HCT116 (cell line): ENCODE measurements at regions not wholly inside any gene's neighbourhood (a gene's known extent, or its start where the extent isn't known, plus 50 kb on each side); places are given as distances from the start of the nearest gene placed in this dataset.

Source experiments
- ATAC-seq: fragments of 200-7000 bp; cut with Tn5 transposase; 2 replicates; pipeline ENCODE4 v1.9.1; 2020; ENCODE audit warnings: mild to moderate bottlenecking, moderate library complexity
- BruUV-seq: library from RNA; stranded (reverse); fragments of 400-500 nt; replicated peaks from 2 replicates; lab custom pipeline; 2021; lab: Mats Ljungman, UMichigan
- CTCF ChIA-PET: fragments of 300-600 bp; sonication (Branson Sonifier 250); formaldehyde crosslinking; loops from one replicate; lab custom pipeline; 2021; ENCODE audit warnings: antibody characterized with exemption; lab: Charles Lee
- POLR2A ChIA-PET: fragments of 300-600, 350-600 bp; sonication (Branson Sonifier 250); formaldehyde crosslinking; loops from one replicate; lab custom pipeline; 2021; ENCODE audit warnings: antibody characterized with exemption; lab: Charles Lee
- RAD21 ChIA-PET, 2 experiments: fragments of 300-600 bp; sonication (Branson Sonifier 250); formaldehyde crosslinking; loops; one replicate each; lab custom pipeline; 2023; ENCODE audit warnings: low total read pairs in 2 of 2; ENCODE audit not compliant: uncharacterized antibody in 2 of 2, unreplicated experiment in 2 of 2, low non-redundant PET in 1 of 2; lab: Charles Lee
- DNase-seq: peaks from one replicate; pipeline ENCODE4 v3.0.0-alpha.2; 2010; ENCODE audit warnings: low read depth, low spot score
- H2AFZ ChIP-seq: fragments of 200-600 bp; shearing (Covaris generic), sonication (generic); 2 replicates; pipeline ENCODE4 v1.6.1; 2017; ENCODE audit warnings: low read depth, mixed run types, mixed read lengths, antibody characterized with exemption, low read length; ENCODE audit not compliant: poor library complexity, severe bottlenecking
- H3K27ac ChIP-seq: 2 replicates; pipeline ENCODE4 v1.5.1; 2012; ENCODE audit warnings: low read depth, low read length
- H3K27me3 ChIP-seq: fragments of 200-600 bp; sonication (generic); 2 replicates; pipeline ENCODE4 v1.6.1; 2016; ENCODE audit warnings: mixed run types, low read length, mixed read lengths; ENCODE audit not compliant: insufficient read depth
- H3K36me3 ChIP-seq, 2 experiments: fragments of 200-500 bp in 1 of 2; fragments of 200-600 bp in 1 of 2; sonication (Bioruptor generic) in 1 of 2; sonication (generic) in 1 of 2; 2 replicates each; pipeline versions ENCODE4 v1.5.1 to v1.6.1; 2014 to 2016; ENCODE audit warnings: low read length in 2 of 2, inconsistent platforms in 1 of 2, mixed read lengths in 1 of 2, mixed run types in 1 of 2; ENCODE audit not compliant: insufficient read depth in 2 of 2, control insufficient read depth in 1 of 2
- H3K4me1 ChIP-seq, 2 experiments: fragments of 200-600 bp in 1 of 2; sonication (generic) in 1 of 2; 2 replicates each; pipeline versions ENCODE4 v1.5.1 to v1.6.1; 2012 to 2017; ENCODE audit warnings: low read length in 2 of 2, inconsistent platforms in 1 of 2, mild to moderate bottlenecking in 1 of 2, mixed read lengths in 1 of 2, mixed run types in 1 of 2, moderate library complexity in 1 of 2; ENCODE audit not compliant: insufficient read depth in 2 of 2, control insufficient read depth in 1 of 2
- H3K4me2 ChIP-seq: fragments of 200-600 bp; sonication (generic); 2 replicates; pipeline ENCODE4 v1.6.1; 2017; ENCODE audit warnings: mixed run types, low read length, mixed read lengths
- H3K4me3 ChIP-seq, 2 experiments: fragments of 200-600 bp in 1 of 2; sonication (generic) in 1 of 2; replicated peaks in 1 of 2; 2 replicates each; pipeline ENCODE4 v1.5.1; 2011 to 2016; ENCODE audit warnings: low read length in 2 of 2, control low read depth in 1 of 2, low read depth in 1 of 2, mild to moderate bottlenecking in 1 of 2, mixed read lengths in 1 of 2, mixed run types in 1 of 2
- H3K79me2 ChIP-seq: fragments of 200-600 bp; sonication (generic); 2 replicates; pipeline ENCODE4 v1.6.1; 2017; ENCODE audit warnings: mild to moderate bottlenecking, mixed run types, low read length, moderate library complexity, mixed read lengths; ENCODE audit not compliant: insufficient read depth
- H3K9ac ChIP-seq: fragments of 200-600 bp; sonication (generic); 2 replicates; pipeline ENCODE4 v1.6.1; 2016; ENCODE audit warnings: low read length, mixed read lengths
- H3K9me2 ChIP-seq: fragments of 200-600 bp; sonication (generic), shearing (Covaris generic); 2 replicates; pipeline ENCODE4 v1.6.1; 2017; ENCODE audit warnings: mixed run types, mild to moderate bottlenecking, moderate library complexity; ENCODE audit not compliant: insufficient read depth
- H3K9me3 ChIP-seq, 2 experiments: fragments of 200-500 bp in 1 of 2; fragments of 200-600 bp in 1 of 2; sonication (Bioruptor generic) in 1 of 2; sonication (generic) in 1 of 2; 2 replicates each; pipeline ENCODE4 v1.6.1; 2014 to 2017; ENCODE audit warnings: low read length in 2 of 2, mixed read lengths in 2 of 2, inconsistent platforms in 1 of 2, low read depth in 1 of 2, mild to moderate bottlenecking in 1 of 2, mixed run types in 1 of 2, moderate library complexity in 1 of 2; ENCODE audit not compliant: control insufficient read depth in 1 of 2, insufficient read depth in 1 of 2
- H4K20me1 ChIP-seq: fragments of 200-600 bp; sonication (generic), shearing (Covaris generic); 2 replicates; pipeline ENCODE4 v1.6.1; 2017; ENCODE audit warnings: mixed run types, mild to moderate bottlenecking, moderate library complexity; ENCODE audit not compliant: insufficient read depth
- CEBPB ChIP-seq: IDR thresholded peaks from 2 replicates; pipeline ENCODE4 v1.6.1; 2012; ENCODE audit warnings: low read depth
- EGR1 ChIP-seq: IDR thresholded peaks from 2 replicates; pipeline ENCODE4 v1.6.1; 2012; ENCODE audit warnings: low read depth
- JUND ChIP-seq: IDR thresholded peaks from 2 replicates; pipeline ENCODE4 v1.6.1; 2012
- REST ChIP-seq: IDR thresholded peaks from 2 replicates; pipeline ENCODE4 v1.6.1; 2012; ENCODE audit warnings: low read depth
- SRF ChIP-seq: IDR thresholded peaks from 2 replicates; pipeline ENCODE4 v1.6.1; 2012; ENCODE audit warnings: low read depth
- intact Hi-C: fragments of 100-400 bp; cut with micrococcal nuclease; formaldehyde crosslinking; loops from 2 replicates; pipeline ENCODE4 v1.10.0; 2022

GRCh38 chr19:28394725-28395124 is 818.2 kb downstream of the UQCRFS1 start:
- DNase-seq (no peak), ATAC-seq (no peak)
- no peak overlapping the region for H3K9ac ChIP-seq
- H3K79me2 ChIP-seq = no peaks in the 10 kb centered on the region
- ChIA-PET CTCF (no interaction called here), POLR2A (no interaction called here), RAD21 (no interaction called here)
- no peaks in the 10 kb centered on the region for H3K4me1 ChIP-seq
- no peak overlapping the region for H3K27ac ChIP-seq
- peaks cover 7 to 12% of the 10 kb centered on the region in 2 experiments; a peak in 2 of 4 replicates for H3K9me3 ChIP-seq
- H3K36me3 ChIP-seq = no peaks in the 10 kb centered on the region
- BruUV-seq = no TSS peak
- no peak overlapping the region for H3K4me3 ChIP-seq
- no peaks in the 10 kb centered on the region for H3K27me3 ChIP-seq
- no peak overlapping the region for H2AFZ ChIP-seq
- H4K20me1 ChIP-seq = no peaks in the 10 kb centered on the region
- intact Hi-C loops = no loop called here
- no peaks in the 10 kb centered on the region for H3K9me2 ChIP-seq
- TF ChIP-seq JUND = no peak
- no peak for TF ChIP-seq REST
- no peak overlapping the region for H3K4me2 ChIP-seq

- no peak overlapping the region for H3K9ac ChIP-seq
- H3K36me3 ChIP-seq = no peaks in the 10 kb centered on the region
- H3K9me2 ChIP-seq = no peaks in the 10 kb centered on the region
- no peak for ATAC-seq
- no peak overlapping the region for H3K4me2 ChIP-seq
- ChIA-PET RAD21 (no interaction called here), POLR2A (no interaction called here), CTCF (no interaction called here)
- no peak overlapping the region for H2AFZ ChIP-seq
- no peaks in the 10 kb centered on the region for H3K79me2 ChIP-seq
- H3K27ac ChIP-seq = no peak overlapping the region
- intact Hi-C loops = no loop called here
- no peak for DNase-seq
- H3K27me3 ChIP-seq = no peaks in the 10 kb centered on the region
- H3K4me3 ChIP-seq = no peak overlapping the region
- no peaks in the 10 kb centered on the region for H3K4me1 ChIP-seq
- TF ChIP-seq CEBPB (no peak), SRF (no peak), EGR1 (no peak)
- no peaks in the 10 kb centered on the region for H4K20me1 ChIP-seq
- no TSS peak for BruUV-seq
- H3K9me3 ChIP-seq = peaks cover 10 to 15% of the 10 kb centered on the region in 2 experiments; a peak in 2 of 4 replicates
Measured at GRCh38 chr19:28393574-28394336, 819.2 kb downstream of the UQCRFS1 start.
